Fibroblast of mammary gland (primary cell): ENCODE measurements at regions not wholly inside any gene's neighbourhood (a gene's known extent, or its start where the extent isn't known, plus 50 kb on each side); places are given as distances from the start of the nearest gene placed in this dataset.
A peak's percentile ranks its signal among the peaks of the same experiment; 100 is the strongest.

Source experiments
- DNase-seq: peaks from one replicate; pipeline ENCODE4 v3.0.0-alpha.2; 2010; ENCODE audit warnings: low read depth
- H3K4me3 ChIP-seq: 2 replicates; pipeline ENCODE4 v1.5.1; 2011; ENCODE audit warnings: low read depth, mild to moderate bottlenecking, low read length, moderate library complexity; ENCODE audit not compliant: control insufficient read depth
- TF ChIP-seq, protein P1 (sequence below): conservative IDR thresholded peaks from 2 replicates; pipeline ENCODE4 v1.5.1; 2011; ENCODE audit warnings: low read depth, low read length, inconsistent platforms; ENCODE audit not compliant: control insufficient read depth, insufficient read depth

GRCh38 chr5:148938522-148938882 lies 112.1 kb downstream of the ADRB2 start:
- no peak overlapping the region for H3K4me3 ChIP-seq
- DNase-seq = no peak
- TF ChIP-seq, protein P1, sequence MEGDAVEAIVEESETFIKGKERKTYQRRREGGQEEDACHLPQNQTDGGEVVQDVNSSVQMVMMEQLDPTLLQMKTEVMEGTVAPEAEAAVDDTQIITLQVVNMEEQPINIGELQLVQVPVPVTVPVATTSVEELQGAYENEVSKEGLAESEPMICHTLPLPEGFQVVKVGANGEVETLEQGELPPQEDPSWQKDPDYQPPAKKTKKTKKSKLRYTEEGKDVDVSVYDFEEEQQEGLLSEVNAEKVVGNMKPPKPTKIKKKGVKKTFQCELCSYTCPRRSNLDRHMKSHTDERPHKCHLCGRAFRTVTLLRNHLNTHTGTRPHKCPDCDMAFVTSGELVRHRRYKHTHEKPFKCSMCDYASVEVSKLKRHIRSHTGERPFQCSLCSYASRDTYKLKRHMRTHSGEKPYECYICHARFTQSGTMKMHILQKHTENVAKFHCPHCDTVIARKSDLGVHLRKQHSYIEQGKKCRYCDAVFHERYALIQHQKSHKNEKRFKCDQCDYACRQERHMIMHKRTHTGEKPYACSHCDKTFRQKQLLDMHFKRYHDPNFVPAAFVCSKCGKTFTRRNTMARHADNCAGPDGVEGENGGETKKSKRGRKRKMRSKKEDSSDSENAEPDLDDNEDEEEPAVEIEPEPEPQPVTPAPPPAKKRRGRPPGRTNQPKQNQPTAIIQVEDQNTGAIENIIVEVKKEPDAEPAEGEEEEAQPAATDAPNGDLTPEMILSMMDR = no peak

DNA sequence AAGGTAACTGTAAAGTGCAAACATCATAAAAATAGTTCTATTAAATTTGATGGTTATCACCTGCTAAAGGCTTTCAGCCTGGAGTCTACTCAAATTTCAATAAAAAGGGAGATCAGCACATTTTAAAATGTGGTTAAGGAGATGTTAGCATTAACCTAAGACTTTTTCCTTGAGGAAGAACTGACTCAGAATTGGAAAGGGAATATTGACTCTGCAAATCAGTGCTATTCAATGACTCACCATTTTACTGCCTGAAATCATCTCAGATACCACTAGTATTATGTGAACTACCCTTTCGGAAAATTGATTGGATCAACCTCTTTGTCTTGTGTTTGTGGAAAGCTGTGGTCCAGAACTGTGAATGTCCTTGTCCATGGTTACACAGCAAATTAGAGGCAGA lies 113.3 kb downstream of the ADRB2 start:
- TF ChIP-seq, protein P1 = no peak
- DNase-seq = peak; percentile 60
- no peak overlapping the region for H3K4me3 ChIP-seq

DNA sequence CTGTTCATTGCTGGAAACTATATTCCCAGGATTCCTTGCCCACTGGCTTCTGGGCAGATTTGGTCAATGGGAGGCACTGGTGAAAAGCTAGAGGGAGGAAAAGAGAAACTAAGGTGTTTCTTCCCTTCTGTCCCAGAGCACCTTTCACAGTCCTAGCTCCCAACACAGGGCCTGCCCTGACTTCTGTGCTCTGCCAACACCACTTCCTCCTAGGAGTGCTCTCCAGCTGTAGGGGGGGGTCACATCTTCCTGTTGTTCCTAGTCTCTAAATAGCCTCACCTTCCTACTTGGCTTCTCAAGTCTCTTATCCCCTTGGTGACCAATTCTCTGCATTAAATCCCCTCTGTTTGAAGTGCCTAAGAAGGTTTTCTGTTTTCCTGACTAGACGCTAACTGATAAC lies 115.4 kb downstream of the ADRB2 start:
- TF ChIP-seq, protein P1 = no peak
- no peak for DNase-seq
- H3K4me3 ChIP-seq = no peak overlapping the region

DNA sequence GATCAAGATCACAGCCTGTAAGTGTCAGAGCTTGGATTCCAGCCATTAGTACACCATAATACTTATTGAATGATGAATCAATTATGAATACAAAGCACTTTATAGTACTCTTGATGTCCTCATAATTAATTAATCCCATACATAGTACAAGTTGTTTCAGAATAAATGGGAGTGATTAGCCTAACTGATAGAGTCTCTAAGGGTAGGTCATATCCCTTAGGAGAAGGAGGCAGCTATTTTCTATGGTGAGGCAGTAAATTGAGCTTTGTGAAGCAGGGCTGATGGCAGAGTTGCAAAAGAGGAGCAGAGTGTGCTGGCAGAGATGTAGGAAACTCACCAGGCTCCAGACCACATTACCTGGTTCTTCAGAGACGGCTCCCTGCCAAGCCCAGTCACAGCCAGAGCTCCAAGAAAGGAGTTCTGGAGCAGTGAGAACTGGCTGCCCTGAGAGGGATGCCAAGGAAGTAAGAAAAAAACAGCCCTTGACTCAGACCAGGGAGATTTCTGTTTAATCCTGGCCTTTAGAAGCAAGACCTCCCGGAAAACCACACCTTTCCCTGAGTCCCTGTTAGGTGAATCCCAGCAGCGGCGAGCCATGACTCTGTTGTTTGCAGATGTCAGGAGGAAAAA lies 112.9 kb downstream of the SH3TC2 start:
- no peak overlapping the region for H3K4me3 ChIP-seq
- DNase-seq = peak; percentile 48

DNA sequence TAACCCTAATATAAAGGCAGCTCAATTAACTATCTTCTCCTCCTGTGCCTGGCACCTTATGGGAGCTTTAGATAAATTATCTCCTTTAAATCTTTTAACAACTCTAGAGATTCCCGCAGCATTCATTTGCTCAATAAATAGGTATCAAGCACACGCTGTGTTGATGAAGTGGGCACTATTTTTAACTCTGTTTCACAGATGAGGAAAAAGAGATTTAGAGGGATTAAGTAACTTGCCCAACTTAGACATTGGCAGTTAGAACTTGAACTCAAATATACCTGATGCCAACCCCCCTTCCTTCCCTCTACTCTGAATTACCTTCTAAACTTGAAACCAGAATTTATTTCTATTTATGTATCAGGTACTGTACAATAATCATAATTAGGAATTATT lies 112.4 kb downstream of the SH3TC2 start:
- TF ChIP-seq, protein P1 = no peak
- DNase-seq = no peak

More for the DNA sequence above, 112.9 kb downstream of the SH3TC2 start:
- TF ChIP-seq, protein P1 = no peak

DNA sequence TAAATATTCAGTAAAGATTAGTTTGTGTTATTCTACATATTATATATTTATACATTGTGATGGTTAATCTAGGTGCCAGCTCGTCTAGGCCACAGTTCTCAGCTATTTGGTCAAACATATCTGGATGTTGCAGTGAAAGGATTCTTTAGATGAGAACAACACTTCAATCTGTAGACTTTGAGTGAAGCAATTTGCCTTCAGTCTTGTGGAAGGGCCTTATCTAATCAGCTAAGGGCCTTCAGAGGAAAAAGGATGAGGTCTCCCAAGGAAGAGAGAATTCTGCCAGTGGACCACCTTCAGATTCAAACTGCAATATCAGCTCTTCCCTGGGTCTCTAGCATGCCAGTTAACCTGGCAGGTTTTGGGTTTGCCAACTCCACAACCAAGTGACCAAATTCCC lies 112.0 kb downstream of the SH3TC2 start:
- TF ChIP-seq, protein P1 = no peak
- H3K4me3 ChIP-seq = no peak overlapping the region
- no peak for DNase-seq

More for the DNA sequence above, 112.4 kb downstream of the SH3TC2 start:
- H3K4me3 ChIP-seq = no peak overlapping the region

DNA sequence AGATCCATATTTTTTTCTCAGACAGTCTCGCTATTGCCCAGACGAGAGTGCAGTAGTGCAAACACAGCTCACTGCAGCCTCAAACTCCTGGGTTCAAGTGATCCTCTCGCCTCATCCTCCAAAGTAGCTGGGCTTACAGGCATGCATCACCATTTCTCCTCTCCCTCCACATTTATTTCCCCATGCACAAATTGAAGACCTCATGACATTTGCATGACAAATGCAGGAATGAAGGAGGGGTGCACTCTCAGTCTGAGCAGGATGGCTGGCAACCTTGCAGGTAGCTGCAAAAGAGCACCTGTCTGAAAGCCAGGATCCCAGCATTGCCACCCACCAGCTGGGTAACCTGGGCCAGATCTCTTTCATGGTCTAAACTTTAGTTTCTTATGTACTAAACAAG lies 111.2 kb downstream of the SH3TC2 start:
- H3K4me3 ChIP-seq = no peak overlapping the region
- no peak for DNase-seq
- TF ChIP-seq, protein P1 = no peak
